ENCODE measurements at regions not wholly inside any gene's neighbourhood (a gene's known extent, or its start where the extent isn't known, plus 50 kb on each side); places are given as distances from the start of the nearest gene placed in this dataset.
"Not testable (repeated sequence)": the region's sequence is repeated elsewhere in the genome, so short reads cannot be mapped to it uniquely, and the experiment has no call there.

DNA sequence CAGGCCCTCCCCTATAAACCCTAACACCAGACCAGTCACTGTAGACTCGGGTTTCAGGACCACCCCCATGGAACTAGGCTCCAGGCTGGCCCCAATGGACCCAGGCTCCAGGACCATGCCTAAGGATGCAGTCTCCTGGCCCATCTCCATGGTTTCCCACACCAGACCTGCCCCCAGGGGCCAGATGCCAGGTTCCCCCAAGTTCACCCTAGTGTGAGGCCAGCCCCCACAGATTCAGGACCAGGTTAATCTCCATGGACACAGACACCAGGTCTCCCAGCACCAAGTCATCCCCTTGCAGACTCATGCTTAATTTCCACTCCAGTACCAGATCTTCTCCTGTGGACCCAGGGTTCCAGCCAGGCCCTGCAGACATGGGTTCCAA, 103.8 kb upstream of the LANCL2 start:
- no peak for DNase-seq

DNA sequence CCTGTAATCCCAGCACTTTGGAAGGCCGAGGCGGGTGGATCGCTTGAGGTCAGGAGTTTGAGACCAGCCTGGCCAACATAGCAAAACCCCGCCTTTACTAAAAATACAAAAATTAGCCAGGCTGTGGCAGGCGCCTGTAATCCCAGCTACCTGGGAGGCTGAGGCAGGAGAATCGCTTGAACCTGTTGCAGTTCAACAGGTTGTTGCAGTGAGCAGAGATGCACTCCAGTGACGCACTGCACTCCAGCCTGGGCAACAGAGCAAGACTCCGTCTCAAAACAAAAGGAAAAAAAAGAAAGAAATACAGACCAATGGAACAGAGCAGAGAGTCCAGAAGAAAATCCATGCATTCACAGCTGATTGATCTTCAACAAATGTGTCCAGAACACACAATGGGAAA, 99.8 kb upstream of the LANCL2 start:
- DNase-seq, result not testable (repeated sequence)

GRCh38 chr7:55265836-55266642, 99.1 kb upstream of the LANCL2 start:
- DNase-seq, result no peak

DNA sequence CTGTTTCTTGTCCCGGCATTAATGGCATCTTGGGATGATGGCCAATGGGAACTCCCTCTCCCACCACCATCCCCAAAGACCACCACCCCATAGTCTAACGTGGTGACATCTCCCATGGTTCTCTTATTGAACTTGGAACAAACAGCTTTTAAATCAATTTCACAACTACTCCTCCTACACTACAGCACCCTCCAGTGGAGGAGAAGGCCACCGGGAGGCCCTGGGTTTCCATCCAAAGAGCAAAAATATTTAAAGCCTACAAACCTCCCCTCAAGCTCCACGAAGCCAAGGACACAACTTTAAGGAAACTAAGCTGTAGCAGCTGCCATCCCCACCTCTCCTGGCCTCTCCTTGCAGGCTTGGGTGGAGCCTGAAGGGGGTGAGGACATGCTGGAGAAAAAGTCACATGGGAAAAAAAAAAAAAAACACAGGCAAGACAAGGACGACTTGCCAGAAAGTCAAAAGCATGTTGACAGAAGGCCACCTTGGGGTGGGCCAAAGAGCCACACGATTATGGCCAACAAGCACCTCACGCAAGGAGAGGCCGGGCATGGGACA, 94.0 kb upstream of the LANCL2 start:
- DNase-seq, result no peak

GRCh38 chr7:55271661-55272060, 93.5 kb upstream of the LANCL2 start:
- no peak for DNase-seq

DNA sequence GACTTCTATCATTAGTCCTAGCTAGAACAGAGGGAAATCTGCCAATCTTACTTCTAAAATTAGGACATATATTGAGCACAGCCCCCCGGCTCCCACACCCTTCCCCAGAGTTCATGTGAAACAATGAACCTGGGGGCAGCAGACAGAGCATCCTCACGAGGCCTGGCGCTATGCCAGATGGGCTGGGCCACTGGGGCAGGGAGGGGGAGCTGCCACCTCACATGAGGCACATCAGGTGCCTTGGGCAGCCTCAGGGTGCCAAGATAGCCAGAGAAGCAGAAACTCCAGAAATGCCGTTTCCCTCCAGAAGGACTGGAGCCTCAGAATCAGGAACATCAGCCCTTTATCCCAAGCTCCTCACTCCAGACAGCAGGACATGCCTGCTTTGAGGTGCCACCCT, 92.8 kb upstream of the LANCL2 start:
- no peak for DNase-seq

- DNase-seq, result no peak
These were observed 91.8 kb upstream of the LANCL2 start for GRCh38 chr7:55273186-55273980.

DNA sequence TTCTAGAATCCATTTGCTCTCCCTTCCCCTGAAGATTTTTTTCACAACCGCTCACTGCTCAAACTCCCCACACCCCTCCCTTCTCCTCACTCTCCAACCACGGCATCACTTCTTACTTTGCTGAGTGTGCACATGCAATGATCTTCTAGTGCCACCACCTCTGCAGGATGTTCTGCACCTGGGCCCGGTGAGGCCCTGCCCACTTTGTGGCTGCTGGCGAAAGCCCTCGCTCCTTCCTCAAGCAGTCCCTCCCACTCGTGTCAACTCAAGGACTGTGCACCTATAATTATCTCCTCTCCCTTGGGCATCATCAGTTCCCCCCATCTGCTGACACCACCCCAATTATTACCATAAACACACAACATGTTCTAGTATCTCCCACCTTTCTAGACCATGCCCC, 91.0 kb upstream of the LANCL2 start:
- no peak for DNase-seq

DNA sequence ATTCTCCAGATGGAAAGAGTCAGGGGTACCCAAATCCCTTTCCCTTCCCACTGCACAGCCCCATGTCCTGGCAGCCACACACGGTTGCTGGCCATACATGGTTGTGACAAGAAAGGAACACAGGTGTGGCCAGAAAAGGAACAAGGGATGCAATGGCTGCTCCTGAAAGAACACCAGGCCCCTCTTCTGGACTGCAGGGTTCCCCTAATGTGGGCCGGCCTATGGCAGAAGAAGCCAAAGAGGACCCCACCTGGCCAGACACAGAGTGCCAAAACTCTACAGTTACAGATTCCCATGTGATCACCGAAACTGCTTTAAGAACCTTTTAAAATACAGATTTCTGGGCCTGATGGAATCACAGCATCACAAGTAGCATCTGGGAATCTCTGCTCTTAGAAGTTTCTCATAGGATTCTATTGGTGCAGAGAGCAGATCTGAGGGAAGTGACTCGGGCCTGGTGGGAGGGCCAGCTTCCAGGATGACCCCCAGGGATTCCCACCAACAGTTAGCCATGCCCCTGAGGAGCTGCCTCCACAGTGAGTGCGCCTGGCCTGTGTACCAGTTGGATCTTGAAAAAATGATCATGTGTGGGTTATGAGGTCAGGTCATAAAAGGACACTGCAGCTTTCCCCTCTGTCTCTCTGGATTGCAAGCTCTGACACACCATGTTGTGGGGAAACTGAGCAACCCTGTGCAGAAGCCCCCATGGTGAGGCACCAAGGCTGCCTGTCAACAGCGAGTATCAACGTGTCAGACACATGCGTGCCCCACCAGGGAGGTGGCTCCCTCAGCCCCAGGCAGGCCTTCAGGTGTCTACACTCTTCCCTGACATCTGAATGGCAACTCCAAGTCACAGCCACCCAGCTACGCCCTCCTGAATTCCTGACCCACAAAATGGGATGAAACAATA, 89.6 kb upstream of the LANCL2 start:
- DNase-seq, result no peak

- DNase-seq, result no peak
These were observed 88.4 kb upstream of the LANCL2 start for GRCh38 chr7:55276572-55277295.

- no peak for DNase-seq
These were observed 87.2 kb upstream of the LANCL2 start for GRCh38 chr7:55277916-55278315.

- DNase-seq, result no peak
These were observed 86.8 kb upstream of the LANCL2 start for GRCh38 chr7:55278321-55278720.

GRCh38 chr7:55279080-55279845, 85.9 kb upstream of the LANCL2 start:
- DNase-seq, result no peak

DNA sequence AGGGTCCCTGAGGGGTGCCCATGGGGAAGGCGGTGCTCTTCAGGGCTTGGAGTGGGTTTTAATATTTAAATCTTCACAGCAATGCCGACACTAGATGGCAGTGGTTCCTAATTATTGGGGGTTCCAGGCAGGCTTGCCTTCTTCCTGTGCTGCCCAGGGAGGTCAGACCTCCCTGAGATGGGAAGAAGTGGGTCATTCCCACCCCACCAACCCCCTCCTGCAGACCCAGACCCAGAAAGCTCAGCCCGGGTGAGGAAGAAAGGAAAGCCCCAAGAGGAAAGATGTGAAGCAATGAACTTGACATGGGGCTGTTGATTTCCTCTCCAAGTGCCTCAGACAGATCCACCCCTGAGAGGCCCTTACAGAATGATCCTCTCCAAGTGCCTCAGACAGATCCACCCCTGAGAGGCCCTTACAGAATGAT, 85.1 kb upstream of the LANCL2 start:
- peak; percentile 55 to 66 for DNase-seq

GRCh38 chr7:55285665-55286064, 79.5 kb upstream of the LANCL2 start:
- DNase-seq, result no peak

GRCh38 chr7:55286666-55287065, 78.5 kb upstream of the LANCL2 start:
- no peak for DNase-seq

GRCh38 chr7:55288070-55288824, 76.9 kb upstream of the LANCL2 start:
- no peak for DNase-seq

- DNase-seq, result no peak
These were observed 69.1 kb upstream of the LANCL2 start for GRCh38 chr7:55296070-55296469.

- DNase-seq, result no peak
These were observed 65.7 kb upstream of the LANCL2 start for GRCh38 chr7:55299273-55299967.

- no peak for DNase-seq
These were observed 61.9 kb upstream of the LANCL2 start for GRCh38 chr7:55303220-55303619.

Data from activated CD4-positive, alpha-beta T cell treated with anti-CD3 and anti-CD28 coated beads for 4 hours (primary cell).